NB4 (cell line): ENCODE measurements at regions not wholly inside any gene's neighbourhood (a gene's known extent, or its start where the extent isn't known, plus 50 kb on each side); places are given as distances from the start of the nearest gene placed in this dataset.

ENCODE experiments used
- DNase-seq: peaks from one replicate; pipeline ENCODE4 v3.0.0; 2010; ENCODE audit warnings: low read depth
- H3K4me3 ChIP-seq: one replicate; pipeline ENCODE4 v1.5.1; 2011; ENCODE audit warnings: mild to moderate bottlenecking, low read depth, low read length, moderate library complexity
- MYC ChIP-seq: IDR thresholded peaks from 2 replicates; pipeline ENCODE4 v1.6.1; 2011; ENCODE audit warnings: low read depth, low read length
- POLR2A ChIP-seq: IDR thresholded peaks from 2 replicates; pipeline ENCODE4 v1.6.1; 2011; ENCODE audit warnings: mild to moderate bottlenecking; ENCODE audit not compliant: insufficient read length; ENCODE audit errors: extremely low read depth
- TF ChIP-seq, protein P1 (sequence below): IDR thresholded peaks from 2 replicates; pipeline ENCODE4 v1.6.1; 2011; ENCODE audit warnings: low read depth, low read length
- TF ChIP-seq, protein P2 (sequence below): IDR thresholded peaks from one replicate; pipeline ENCODE4 v1.5.1; 2012; ENCODE audit warnings: low read depth, low read length

DNA sequence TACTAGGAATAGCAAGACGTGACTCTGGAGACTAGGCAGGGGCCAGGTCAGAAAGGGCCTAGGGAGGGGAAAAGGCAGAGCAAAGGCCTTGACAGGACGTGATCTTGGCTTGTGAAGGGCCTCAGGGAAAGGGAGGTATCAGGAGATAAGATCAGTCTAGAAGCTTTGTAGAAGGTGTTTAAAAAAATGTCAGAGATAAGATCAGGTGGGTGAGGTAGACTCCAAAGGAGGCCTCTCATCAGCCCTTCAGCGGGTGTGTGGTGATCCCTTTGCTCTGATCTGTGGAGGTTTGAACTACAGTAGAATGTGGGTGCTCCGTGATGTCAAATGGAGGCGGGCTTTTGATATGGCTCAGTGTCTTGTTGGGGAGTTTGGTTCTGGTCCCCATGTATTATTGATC lies 78.8 kb upstream of the PRPS1 start:
- TF ChIP-seq POLR2A (no peak), MYC (no peak)
- TF ChIP-seq, protein P1, sequence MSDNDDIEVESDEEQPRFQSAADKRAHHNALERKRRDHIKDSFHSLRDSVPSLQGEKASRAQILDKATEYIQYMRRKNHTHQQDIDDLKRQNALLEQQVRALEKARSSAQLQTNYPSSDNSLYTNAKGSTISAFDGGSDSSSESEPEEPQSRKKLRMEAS, result no peak
- TF ChIP-seq, protein P2, sequence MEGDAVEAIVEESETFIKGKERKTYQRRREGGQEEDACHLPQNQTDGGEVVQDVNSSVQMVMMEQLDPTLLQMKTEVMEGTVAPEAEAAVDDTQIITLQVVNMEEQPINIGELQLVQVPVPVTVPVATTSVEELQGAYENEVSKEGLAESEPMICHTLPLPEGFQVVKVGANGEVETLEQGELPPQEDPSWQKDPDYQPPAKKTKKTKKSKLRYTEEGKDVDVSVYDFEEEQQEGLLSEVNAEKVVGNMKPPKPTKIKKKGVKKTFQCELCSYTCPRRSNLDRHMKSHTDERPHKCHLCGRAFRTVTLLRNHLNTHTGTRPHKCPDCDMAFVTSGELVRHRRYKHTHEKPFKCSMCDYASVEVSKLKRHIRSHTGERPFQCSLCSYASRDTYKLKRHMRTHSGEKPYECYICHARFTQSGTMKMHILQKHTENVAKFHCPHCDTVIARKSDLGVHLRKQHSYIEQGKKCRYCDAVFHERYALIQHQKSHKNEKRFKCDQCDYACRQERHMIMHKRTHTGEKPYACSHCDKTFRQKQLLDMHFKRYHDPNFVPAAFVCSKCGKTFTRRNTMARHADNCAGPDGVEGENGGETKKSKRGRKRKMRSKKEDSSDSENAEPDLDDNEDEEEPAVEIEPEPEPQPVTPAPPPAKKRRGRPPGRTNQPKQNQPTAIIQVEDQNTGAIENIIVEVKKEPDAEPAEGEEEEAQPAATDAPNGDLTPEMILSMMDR, result no peak
- no peak overlapping the region for H3K4me3 ChIP-seq
- no peak for DNase-seq

DNA sequence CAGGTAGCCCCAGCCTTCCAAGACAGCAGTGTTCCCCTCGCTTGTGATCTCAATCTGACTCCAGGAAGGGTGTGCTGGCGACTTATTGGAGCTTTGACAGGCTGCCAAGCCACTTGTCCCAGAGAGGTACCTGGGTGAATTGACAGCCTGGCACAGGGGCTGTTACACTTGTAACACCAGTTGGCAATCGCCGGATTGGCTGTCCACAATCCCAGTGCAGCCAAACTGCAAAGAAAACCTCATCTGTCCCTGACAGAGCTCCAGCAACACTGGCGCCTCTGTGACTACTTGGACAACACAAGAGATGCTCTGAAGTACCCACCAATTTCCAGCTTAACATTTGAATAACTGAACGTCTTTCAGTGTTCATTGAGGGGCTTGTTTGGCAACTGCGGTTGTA lies 76.8 kb upstream of the PRPS1 start:
- no peak overlapping the region for H3K4me3 ChIP-seq
- no peak for DNase-seq
- TF ChIP-seq POLR2A, result no peak
- TF ChIP-seq, protein P1, result no peak

DNA sequence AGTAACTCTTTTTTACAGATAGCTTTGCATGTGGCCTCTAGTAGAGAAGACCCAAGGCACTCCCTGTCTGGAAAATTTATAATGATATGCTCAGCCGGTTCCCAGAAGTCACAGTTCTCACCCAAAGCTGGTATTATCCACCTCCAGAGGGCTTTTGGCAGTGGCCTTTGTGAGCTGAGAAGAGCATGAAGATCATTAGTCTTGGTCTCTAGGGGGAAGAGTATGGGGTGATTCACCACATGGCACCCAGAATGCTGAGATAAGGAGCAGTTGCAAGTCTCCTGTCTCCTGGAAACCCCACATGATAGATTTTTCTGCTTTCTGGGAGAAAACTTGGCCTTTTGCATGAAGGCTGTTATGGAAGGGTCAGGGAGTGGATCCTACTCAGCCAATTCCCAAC lies 75.4 kb upstream of the PRPS1 start:
- TF ChIP-seq, protein P2, result no peak
- TF ChIP-seq, protein P1, result no peak
- TF ChIP-seq POLR2A, result no peak
- no peak for TF ChIP-seq MYC
- no peak for DNase-seq
- H3K4me3 ChIP-seq, result no peak overlapping the region

DNA sequence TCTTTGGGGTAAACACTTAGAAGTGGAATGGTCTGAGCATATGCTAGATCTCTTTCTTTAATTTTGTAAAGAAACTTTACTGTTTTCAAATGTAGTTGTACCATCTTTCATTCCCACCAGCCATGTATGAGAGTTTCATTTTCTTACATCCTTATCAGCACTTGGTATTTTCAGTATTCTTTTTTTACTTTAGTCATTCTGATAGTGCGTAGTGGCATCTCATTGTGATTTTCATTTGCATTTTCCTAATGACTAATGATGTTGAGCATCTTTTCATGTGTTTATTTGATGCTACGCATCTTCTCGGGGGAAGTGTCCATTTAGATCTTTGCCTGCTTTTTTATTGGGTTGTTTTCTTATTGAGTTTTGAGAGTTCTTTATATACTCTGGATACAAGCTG lies 71.3 kb upstream of the PRPS1 start:
- no peak for TF ChIP-seq POLR2A
- TF ChIP-seq MYC, result no peak
- TF ChIP-seq, protein P2, result no peak
- TF ChIP-seq, protein P1, result no peak
- H3K4me3 ChIP-seq, result no peak overlapping the region
- DNase-seq, result no peak

DNA sequence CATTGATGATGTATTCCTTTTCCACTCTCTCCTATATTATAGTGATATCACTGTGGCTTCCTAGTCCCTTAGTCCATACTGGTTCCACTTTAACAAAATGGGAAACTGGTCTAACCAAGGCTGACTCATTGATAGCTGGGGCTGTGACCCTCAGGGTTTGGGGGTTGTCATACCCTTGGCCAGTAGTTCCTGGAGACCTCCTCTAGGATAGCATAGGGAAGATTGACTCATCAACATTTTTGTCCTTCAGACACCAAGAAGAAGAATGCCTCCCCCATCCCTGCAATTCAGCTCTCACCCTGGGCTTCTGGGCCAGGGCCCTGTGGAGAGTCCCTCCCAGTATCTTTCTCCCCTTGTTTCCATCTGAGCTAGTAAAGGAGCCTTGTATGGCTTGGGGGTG lies 68.8 kb upstream of the PRPS1 start:
- no peak overlapping the region for H3K4me3 ChIP-seq
- TF ChIP-seq MYC (no peak), POLR2A (no peak)
- TF ChIP-seq, protein P2, result no peak
- TF ChIP-seq, protein P1, result no peak
- DNase-seq, result no peak

DNA sequence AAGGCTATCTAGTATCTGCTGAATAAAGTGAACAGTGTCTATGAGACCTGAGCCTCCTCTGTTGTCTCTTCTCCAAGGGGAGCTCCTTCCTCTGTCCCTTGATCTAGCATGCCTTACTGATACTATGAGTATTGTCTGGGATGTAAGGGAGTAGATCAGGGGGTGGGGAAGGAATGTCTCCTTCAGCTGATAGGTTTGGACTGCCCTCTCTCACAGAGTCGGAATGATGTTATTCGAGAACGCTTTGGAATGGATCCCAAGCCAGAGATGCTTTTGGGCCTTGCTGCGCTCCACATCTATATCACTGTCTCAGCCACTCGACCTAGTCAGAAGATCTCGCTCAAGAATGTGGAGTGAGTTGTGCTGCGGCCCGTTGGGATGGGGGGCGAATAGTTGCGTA lies 68.3 kb upstream of the PRPS1 start:
- DNase-seq, result no peak
- TF ChIP-seq MYC (no peak), POLR2A (no peak)
- TF ChIP-seq, protein P2, result no peak
- TF ChIP-seq, protein P1, result no peak
- no peak overlapping the region for H3K4me3 ChIP-seq
